ENCODE measurements at regions not wholly inside any gene's neighbourhood (a gene's known extent, or its start where the extent isn't known, plus 50 kb on each side); places are given as distances from the start of the nearest gene placed in this dataset.

- no peak for DNase-seq
- H3K36me3 ChIP-seq (ENCODE audit: low read depth, missing control alignments): no peaks in the 10 kb centered on the region
- H3K27ac ChIP-seq: no peak overlapping the region
- intact Hi-C loops (cut with DNase I; ENCODE audit: low total_unique reads): no loop called here
- no peaks in the 10 kb centered on the region for H3K9me3 ChIP-seq
- WGBS, 2 donors: 70 to 81% methylated on average over 6 of the region's 6 CpGs
- H3K4me1 ChIP-seq: no peaks in the 10 kb centered on the region
- TF ChIP-seq POLR2A (IDR thresholded peaks at IDR 0.05): no peak
- TF ChIP-seq CTCF (IDR thresholded peaks at IDR 0.05): no peak
- no peaks in the 10 kb centered on the region for H3K27me3 ChIP-seq
- H3K4me3 ChIP-seq: no peak overlapping the region
Observed at GRCh38 chr16:60438894-60439293, 1597.3 kb downstream of the CDH8 start.

GRCh38 chr16:60432472-60432871 lies 1603.8 kb downstream of the CDH8 start:
- no peak overlapping the region for H3K27ac ChIP-seq
- H3K9me3 ChIP-seq: no peaks in the 10 kb centered on the region
- H3K4me1 ChIP-seq: no peaks in the 10 kb centered on the region
- DNase-seq: no peak
- TF ChIP-seq POLR2A (IDR thresholded peaks at IDR 0.05) (no peak), CTCF (IDR thresholded peaks at IDR 0.05) (no peak)
- no peak overlapping the region for H3K4me3 ChIP-seq
- intact Hi-C loops (cut with DNase I; ENCODE audit: low total_unique reads): no loop called here
- no peaks in the 10 kb centered on the region for H3K36me3 ChIP-seq (ENCODE audit: low read depth, missing control alignments)
- no peaks in the 10 kb centered on the region for H3K27me3 ChIP-seq

- TF ChIP-seq CTCF (IDR thresholded peaks at IDR 0.05) (no peak), POLR2A (IDR thresholded peaks at IDR 0.05) (no peak)
- no peak overlapping the region for H3K27ac ChIP-seq
- H3K4me3 ChIP-seq: no peak overlapping the region
- WGBS, 2 donors: 69 to 77% methylated on average over 4 of the region's 4 CpGs
- no peaks in the 10 kb centered on the region for H3K27me3 ChIP-seq
- intact Hi-C loops (cut with DNase I; ENCODE audit: low total_unique reads): no loop called here
- no peaks in the 10 kb centered on the region for H3K4me1 ChIP-seq
- no peaks in the 10 kb centered on the region for H3K9me3 ChIP-seq
- no peaks in the 10 kb centered on the region for H3K36me3 ChIP-seq (ENCODE audit: low read depth, missing control alignments)
- DNase-seq: no peak
Observed at GRCh38 chr16:60419859-60420258, 1616.4 kb downstream of the CDH8 start.

- 67 to 81% methylated on average over 1 of the region's 1 CpG for WGBS, 2 donors
- Histone ChIP-seq H3K27me3 (no peaks in the 10 kb centered on the region), H3K27ac (no peak overlapping the region), H3K36me3 (ENCODE audit: low read depth, missing control alignments) (no peaks in the 10 kb centered on the region), H3K4me1 (no peaks in the 10 kb centered on the region), H3K9me3 (no peaks in the 10 kb centered on the region), H3K4me3 (no peak overlapping the region)
- intact Hi-C loops (cut with DNase I; ENCODE audit: low total_unique reads): no loop called here
- TF ChIP-seq POLR2A (IDR thresholded peaks at IDR 0.05) (no peak), CTCF (IDR thresholded peaks at IDR 0.05) (no peak)
- DNase-seq: no peak
Observed at GRCh38 chr16:60414613-60415012, 1621.6 kb downstream of the CDH8 start.

- intact Hi-C loops (cut with DNase I; ENCODE audit: low total_unique reads): no loop called here
- Histone ChIP-seq H3K9me3 (no peaks in the 10 kb centered on the region), H3K27ac (no peak overlapping the region), H3K4me3 (no peak overlapping the region), H3K4me1 (no peaks in the 10 kb centered on the region), H3K36me3 (ENCODE audit: low read depth, missing control alignments) (no peaks in the 10 kb centered on the region), H3K27me3 (no peaks in the 10 kb centered on the region)
- WGBS, 2 donors: 81 to 84% methylated on average over 2 of the region's 2 CpGs
- DNase-seq: no peak
- no peak for TF ChIP-seq POLR2A (IDR thresholded peaks at IDR 0.05)
- no peak for TF ChIP-seq CTCF (IDR thresholded peaks at IDR 0.05)
Observed at GRCh38 chr16:60413969-60414368, 1622.3 kb downstream of the CDH8 start.

All from testis (tissue), 2 donors.